GM18505 (cell line): ENCODE measurements at regions not wholly inside any gene's neighbourhood (a gene's known extent, or its start where the extent isn't known, plus 50 kb on each side); places are given as distances from the start of the nearest gene placed in this dataset.

Experiments
- ATAC-seq: cut with Tn5 transposase; IDR thresholded peaks from one replicate; pipeline ENCODE4 v1.9.1; 2021; ENCODE audit not compliant: unreplicated experiment
- POLR2A ChIP-seq: IDR thresholded peaks from 4 replicates; pipeline ENCODE4 v1.6.1; 2011; ENCODE audit warnings: borderline replicate concordance; ENCODE audit not compliant: insufficient read depth, insufficient read length; ENCODE audit errors: extremely low read depth

DNA sequence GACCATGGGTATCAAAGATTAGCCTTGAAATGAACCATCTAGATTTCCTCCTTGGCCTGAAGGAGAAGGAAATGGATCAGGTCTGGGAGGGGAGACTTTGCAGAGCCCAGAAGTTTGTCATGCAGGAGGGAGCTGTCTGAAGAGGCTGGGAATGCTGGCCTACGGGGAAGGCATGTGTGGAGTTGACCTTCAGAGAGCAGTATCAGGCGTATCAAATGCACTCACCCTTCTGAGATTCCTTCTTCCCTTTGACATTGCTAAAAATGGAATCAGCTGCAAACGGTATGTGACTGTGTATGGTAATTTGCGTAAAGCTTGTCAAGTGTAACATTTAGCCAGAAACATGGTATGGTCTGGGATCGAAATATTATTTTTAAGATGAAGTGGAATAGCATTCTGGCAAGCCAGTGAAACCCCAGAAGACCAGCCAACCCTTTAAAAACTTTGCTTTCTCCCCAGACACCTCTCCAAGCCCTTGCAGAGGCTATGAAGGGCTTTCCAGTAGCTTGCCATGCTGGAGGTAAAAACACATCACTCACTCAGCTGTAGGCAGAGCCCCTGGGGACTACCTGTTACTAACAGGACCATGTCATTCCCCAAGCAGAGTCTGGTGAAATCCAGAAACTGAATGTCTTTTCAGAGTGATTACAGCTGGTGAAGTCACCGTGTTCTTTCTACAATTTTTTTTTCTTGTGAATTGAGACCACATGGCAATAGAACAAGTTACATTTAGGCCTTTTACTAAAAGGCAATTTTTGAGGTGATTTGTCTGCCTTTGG, 174.7 kb upstream of the SLC24A5 start:
- no peak for TF ChIP-seq POLR2A
- ATAC-seq = no peak

DNA sequence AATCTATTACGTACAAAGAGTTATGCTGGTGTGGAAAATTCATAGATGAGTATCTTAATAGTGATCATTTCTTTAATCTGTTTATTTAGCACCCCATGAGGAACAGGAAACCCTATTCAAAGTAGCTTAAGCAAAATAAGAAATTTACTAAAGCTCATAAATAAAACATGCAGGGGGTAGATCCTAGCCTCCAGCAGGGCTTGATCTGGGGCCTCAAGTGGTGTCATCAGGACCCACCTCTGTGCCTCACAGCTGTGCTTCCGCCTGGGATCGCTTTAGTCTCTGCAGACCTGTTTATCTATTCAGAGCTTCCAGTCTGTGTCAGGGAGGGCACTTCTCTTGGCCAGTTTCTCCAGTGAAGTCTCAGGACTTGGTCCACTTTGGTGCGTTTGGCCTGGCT, 171.0 kb upstream of the SLC24A5 start:
- no peak for TF ChIP-seq POLR2A
- ATAC-seq = no peak

DNA sequence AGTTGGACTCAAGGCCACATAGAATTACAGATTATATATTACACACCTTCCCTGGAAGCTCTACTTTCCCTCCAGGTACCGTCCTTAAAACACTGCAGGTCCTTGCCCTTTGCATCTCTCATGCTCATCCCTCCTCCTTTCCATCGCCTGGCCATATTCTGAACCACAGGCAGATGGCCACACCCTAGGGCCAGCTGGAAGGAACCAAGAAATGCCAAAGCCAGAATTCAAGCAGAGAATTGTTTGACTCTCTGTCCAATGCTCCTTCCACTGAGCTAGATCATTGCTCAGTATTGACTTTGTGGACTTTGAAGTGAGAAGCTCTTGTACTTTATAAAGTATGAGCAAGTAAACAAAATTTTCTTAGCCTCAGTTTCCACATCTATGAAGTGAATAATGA, 170.3 kb upstream of the SLC24A5 start:
- no peak for ATAC-seq
- no peak for TF ChIP-seq POLR2A

DNA sequence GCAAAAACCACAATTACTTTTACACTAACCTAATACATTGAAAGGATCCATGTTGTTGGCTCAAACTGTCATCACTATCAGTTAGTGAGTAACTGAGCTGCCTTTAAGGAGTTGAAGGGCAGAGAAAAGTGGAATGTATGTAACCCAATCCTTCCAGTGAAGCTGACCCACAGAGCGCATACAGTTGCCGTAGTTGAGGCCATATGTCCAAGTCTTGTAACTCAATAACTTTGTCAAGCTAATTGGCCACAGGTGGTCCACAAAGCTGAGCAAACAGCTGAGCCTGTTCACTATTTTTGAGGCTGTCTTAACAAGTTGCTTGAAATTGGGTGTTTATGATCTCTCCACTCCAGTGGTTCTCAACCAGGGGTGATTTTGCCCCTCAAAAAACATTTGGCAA, 169.0 kb upstream of the SLC24A5 start:
- no peak for ATAC-seq
- TF ChIP-seq POLR2A = no peak

DNA sequence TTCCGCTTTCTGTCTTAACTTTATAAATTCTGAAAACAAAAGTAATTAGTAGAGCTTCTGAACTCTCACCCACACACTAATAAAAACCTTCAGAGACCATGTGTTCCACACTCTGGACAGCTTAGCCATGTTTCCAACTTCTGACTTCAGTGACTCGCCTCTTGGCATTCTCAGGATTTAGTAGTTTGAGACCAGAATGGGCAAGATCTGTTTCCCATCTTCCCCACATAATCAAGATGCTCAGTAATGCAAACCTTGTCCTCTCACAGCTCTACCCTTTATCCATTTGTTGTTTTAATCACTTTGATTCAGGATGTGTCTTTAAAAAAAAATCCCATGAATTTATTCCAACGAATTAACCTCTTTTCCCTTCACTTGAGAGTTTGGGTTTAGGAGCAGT, 166.6 kb upstream of the SLC24A5 start:
- no peak for ATAC-seq

DNA sequence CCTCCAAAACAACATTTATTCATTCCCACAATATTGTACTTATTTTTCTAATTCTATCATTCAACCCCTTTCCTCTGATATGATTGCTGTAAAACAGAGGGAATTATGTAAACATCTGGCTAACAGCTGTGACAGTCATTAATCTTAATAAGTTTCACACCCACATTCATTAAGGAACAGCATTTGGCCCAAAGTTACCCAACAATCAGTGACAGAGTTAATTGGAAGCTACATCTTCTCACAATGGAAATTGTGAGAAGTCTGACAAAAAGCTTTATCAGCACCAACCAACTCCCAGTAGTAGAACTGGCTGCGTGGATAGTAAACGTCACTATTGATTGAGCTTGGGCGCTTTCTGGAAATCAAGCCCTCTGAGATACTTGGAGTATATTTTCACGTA, 165.8 kb upstream of the SLC24A5 start:
- ATAC-seq = no peak
- no peak for TF ChIP-seq POLR2A

More for the DNA sequence above, 166.6 kb upstream of the SLC24A5 start:
- TF ChIP-seq POLR2A = no peak

DNA sequence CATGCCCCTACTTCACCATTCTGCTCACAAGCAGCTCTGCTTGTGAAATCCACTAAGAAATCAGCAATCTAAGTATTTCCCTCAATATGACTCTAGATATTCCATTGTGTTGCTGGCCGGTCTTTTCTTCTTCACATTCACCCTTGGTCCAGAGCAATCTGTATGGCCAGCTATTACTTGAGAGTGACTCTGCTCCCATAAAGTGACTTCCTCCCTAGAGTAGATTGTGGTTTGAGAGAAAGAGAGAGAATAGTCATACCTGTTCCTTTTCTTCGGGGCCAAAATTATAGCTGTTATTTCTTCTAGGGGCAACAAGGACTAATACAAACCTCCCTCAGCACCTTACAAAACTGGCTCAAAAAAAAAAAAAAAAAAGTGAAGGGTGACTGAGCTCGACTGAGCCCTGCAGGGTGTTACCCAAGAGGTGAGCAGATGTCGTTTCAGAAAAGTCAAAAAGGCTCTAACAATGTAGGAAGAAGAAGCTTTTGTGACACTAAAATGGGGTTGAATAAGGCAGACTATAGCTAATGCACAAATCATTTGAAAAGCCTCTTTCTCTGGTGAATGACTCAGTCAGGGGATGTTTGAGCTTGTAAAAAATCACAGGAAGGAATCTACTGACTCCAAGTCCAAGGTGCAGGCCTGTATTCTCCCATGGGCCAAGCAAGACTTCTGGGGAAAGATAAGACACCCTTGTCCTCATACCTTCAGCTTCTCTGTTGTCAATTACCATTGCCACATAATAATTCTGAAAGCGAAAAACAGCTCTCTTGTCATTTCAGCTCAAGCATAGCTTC, 161.0 kb upstream of the SLC24A5 start:
- no peak for ATAC-seq
- no peak for TF ChIP-seq POLR2A

DNA sequence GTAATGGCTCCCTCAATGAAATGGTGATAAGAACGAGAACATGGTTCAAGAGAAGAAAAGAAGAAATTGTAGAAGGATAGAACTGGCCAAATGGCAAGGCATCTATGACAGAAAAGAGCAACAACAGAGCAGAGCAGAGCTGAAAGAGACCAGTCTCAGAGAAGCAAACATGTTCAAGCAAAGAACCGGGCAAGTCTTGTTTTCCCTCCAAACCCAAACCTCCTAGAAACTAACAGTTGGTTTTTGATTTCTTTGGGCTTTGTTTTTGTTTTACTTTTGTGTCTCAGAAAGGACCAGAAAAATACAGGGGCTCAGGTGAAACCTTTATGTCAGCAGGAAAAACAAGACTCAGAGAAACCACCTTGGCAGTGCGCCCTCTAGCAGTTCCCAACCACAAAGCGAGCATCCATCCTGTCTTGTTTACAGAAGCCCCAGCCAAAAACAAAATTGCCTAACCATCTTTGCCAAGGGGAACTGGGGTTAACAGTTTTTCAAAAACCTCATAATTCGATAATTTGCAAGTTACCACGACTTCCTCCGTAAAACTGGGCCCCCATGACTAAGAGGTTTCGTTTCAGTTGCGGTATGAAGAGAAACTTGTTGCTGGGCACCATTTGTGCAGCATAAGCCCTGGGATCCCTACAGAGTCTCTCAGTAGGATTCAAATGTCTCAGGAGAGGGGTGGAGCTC, 159.2 kb upstream of the SLC24A5 start:
- peak; percentile 88 for ATAC-seq
- TF ChIP-seq POLR2A = no peak

DNA sequence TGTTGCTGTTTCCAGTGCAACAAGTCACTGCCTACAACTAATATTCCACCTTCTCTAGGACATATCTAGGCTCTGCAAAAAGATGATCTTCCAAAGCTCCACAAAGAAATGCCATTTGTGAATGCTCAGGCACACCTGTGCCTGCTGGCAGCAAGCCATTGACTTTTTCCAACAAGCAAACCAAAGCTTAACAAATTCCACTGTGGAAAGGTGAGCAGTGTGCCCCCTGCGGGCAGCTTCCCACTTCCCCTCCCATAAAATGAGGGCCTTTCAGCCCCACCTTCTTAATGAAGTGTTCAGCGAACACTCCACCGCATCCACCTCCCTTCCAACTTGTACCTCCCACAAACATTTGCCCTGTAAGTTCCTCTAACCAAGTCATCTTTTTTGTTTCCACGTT, 157.5 kb upstream of the SLC24A5 start:
- no peak for ATAC-seq
- no peak for TF ChIP-seq POLR2A

DNA sequence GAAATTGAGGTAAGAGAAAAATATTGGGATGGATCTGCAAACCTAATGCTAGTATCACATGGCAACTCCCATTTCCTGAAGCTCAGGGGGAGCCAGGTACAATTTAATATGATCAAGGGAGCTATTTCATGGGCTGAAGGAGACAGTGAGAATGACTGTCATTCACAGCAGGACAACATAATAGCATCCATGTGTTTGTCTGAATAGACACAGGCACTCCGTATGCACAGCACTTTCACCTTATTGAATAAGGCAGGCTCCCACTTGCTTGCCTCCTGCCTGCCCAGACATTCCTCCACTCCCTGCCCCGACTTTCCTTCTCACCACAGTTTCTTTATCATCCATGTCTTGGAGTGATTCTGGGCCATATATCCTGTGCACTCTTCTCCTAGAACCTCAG, 156.6 kb upstream of the SLC24A5 start:
- ATAC-seq = no peak
- TF ChIP-seq POLR2A = no peak

DNA sequence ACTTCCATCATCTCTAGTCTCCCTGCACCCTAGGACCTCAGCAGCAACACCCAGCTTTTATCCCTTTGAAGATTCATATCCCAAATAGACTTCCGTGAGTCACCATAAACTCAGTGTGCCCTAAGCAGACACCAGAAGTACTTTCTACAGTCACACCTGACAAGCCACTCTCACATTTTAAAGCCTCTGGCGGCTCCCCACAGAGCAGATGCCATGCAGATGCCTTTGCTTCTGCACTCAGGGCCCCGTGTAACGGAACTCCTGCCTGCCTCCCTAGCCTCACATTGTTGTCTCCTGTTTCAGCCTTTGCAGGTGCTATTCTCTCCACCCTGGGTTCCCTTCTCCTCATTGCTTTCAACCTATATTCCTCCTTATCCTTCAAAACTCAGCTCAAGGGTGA, 155.5 kb upstream of the SLC24A5 start:
- no peak for ATAC-seq
- no peak for TF ChIP-seq POLR2A

DNA sequence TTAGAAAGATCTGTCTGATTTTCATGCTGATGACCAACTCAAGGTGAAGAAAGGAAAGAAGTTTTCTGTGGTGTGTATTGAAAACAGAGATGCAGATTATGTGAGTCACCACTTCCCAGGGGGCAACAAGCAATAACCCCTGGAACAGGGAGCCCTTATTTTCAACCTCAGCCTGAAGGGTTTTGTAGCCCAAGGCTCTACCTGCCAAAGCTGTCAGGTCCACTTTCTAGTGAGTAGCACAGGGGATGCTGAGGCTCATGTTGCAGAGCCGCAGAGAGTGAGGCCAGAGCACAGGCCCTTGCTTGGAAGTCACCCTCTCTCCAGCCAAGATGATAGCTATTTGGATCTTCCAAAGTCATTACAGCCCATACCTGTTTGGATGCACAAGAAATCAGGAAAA, 152.2 kb upstream of the SLC24A5 start:
- no peak for TF ChIP-seq POLR2A
- no peak for ATAC-seq

DNA sequence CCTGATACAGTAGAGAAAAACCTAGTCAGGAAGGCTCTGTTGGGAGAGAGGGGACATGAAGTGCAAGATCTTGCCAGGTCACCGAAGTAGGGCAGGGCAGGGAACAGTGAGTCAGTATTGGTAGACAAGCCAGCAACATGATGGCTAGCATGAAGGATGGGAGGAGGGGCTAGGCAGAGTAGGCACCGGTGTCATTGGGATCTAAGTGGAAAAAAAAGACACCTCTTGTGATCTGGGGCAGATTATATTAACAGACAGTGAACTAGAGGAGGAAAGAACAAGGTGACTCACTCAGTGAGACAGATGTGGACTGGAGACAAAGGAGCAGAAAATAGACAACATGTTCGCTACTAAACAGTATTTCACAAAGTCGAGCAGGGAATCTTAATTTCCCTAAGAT, 149.2 kb upstream of the SLC24A5 start:
- TF ChIP-seq POLR2A = no peak
- ATAC-seq = no peak

DNA sequence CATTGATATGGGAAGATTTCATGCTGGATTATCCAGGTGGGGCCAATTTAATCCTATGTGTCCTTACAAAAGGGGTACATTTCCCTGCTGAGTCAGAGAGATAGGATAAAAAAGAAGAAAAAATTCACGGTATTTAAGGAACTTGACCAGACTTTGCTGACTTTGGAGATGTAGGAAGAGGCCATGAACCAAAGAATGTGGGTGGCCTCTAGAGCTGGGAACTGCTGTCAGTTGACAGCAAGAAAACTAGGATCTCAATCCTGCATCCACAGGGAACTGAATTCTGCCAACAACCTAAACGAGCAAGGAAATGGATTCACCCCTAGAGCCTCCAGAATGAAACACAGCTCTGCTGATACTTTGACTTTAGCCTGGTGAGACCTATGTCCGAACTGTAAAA, 148.1 kb upstream of the SLC24A5 start:
- no peak for ATAC-seq
- no peak for TF ChIP-seq POLR2A

DNA sequence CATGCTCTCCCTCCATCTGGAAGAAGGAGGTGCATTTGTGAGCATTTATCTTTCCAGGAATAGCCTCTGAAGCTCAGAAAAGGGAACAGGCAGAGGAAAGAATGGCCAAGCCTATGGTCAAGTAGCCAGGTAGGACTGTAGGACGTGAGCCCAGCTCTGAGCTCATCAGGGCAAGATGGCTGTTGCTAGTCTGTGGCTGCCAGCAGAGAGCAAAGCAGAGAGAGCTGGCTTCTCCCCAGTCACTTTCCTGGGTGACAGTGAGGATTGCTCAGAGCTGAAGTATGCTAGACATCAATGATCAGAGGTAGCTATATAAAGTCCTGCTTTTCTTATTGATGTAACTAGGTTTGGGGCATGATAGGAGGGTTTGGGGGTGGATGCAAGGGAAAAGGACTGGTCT, 146.1 kb upstream of the SLC24A5 start:
- no peak for ATAC-seq

More for the DNA sequence above, 146.1 kb upstream of the SLC24A5 start:
- no peak for TF ChIP-seq POLR2A
